Adrenal gland (tissue), 5 donors: ENCODE measurements at regions not wholly inside any gene's neighbourhood (a gene's known extent, or its start where the extent isn't known, plus 50 kb on each side); places are given as distances from the start of the nearest gene placed in this dataset.

Experiments used
- CTCF ChIP-seq, 6 experiments: fragments of 450-650 bp in 4 of 6; fragments of 200-600 bp in 2 of 6; sonication (generic) in 1 of 6; IDR thresholded peaks; 1 replicate in 5 of 6; 2 replicates in 1 of 6; pipeline versions ENCODE4 v1.5.1 to v1.8.0; 2016 to 2021; ENCODE audit warnings: antibody characterized with exemption in 6 of 6, mild to moderate bottlenecking in 2 of 6, moderate library complexity in 1 of 6
- POLR2A ChIP-seq, 2 donors: fragments of 450-650 bp; IDR thresholded peaks; one replicate each; pipeline ENCODE4 v1.6.1; 2017; ENCODE audit warnings: antibody characterized with exemption in 2 of 2, mild to moderate bottlenecking in 2 of 2, moderate library complexity in 1 of 2
- donor health status: DM: no; HTN: no; CAD: no.

GRCh38 chr13:89113744-89114143 lies 1442.6 kb downstream of the SLITRK5 start:
- TF ChIP-seq CTCF (IDR thresholded peaks at IDR 0.05) (no peak), POLR2A (IDR thresholded peaks at IDR 0.05) (no peak)
